ENCODE measurements at regions not wholly inside any gene's neighbourhood (a gene's known extent, or its start where the extent isn't known, plus 50 kb on each side); places are given as distances from the start of the nearest gene placed in this dataset.

DNA sequence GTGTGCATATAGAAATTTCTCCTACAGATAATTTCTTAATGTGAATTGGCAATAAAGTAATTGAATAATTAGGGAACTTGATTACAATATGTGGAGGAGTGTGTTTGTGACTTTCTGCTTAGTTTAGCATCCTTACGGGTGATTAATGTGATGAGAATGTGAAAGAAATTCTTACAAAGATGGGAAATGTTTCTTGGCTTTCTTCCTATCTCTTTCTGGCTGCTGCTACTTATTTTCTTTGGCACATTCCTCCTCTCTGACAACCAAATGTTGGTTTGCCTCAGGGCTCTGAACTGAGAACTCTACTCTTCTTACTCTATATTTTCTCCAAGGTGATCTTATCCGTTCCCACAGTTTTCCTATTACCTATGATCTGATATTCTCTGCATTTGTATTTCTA is 300.1 kb downstream of the TBC1D4 start (continued):
- TF ChIP-seq, protein P1, sequence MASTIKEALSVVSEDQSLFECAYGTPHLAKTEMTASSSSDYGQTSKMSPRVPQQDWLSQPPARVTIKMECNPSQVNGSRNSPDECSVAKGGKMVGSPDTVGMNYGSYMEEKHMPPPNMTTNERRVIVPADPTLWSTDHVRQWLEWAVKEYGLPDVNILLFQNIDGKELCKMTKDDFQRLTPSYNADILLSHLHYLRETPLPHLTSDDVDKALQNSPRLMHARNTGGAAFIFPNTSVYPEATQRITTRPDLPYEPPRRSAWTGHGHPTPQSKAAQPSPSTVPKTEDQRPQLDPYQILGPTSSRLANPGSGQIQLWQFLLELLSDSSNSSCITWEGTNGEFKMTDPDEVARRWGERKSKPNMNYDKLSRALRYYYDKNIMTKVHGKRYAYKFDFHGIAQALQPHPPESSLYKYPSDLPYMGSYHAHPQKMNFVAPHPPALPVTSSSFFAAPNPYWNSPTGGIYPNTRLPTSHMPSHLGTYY (CRISPR knock-in tag; IDR thresholded peaks at IDR 0.05), result no peak
- TF ChIP-seq SP1 (CRISPR knock-in tag; conservative IDR thresholded peaks at IDR 0.05), result no peak
- TF ChIP-seq, protein P2, sequence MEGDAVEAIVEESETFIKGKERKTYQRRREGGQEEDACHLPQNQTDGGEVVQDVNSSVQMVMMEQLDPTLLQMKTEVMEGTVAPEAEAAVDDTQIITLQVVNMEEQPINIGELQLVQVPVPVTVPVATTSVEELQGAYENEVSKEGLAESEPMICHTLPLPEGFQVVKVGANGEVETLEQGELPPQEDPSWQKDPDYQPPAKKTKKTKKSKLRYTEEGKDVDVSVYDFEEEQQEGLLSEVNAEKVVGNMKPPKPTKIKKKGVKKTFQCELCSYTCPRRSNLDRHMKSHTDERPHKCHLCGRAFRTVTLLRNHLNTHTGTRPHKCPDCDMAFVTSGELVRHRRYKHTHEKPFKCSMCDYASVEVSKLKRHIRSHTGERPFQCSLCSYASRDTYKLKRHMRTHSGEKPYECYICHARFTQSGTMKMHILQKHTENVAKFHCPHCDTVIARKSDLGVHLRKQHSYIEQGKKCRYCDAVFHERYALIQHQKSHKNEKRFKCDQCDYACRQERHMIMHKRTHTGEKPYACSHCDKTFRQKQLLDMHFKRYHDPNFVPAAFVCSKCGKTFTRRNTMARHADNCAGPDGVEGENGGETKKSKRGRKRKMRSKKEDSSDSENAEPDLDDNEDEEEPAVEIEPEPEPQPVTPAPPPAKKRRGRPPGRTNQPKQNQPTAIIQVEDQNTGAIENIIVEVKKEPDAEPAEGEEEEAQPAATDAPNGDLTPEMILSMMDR (IDR thresholded peaks at IDR 0.05), result no peak
- TF ChIP-seq NFE2L1 (CRISPR knock-in tag; IDR thresholded peaks at IDR 0.05), result no peak
- no peak for TF ChIP-seq NFYB (CRISPR knock-in tag; conservative IDR thresholded peaks at IDR 0.05; ENCODE audit: low read depth)

DNA sequence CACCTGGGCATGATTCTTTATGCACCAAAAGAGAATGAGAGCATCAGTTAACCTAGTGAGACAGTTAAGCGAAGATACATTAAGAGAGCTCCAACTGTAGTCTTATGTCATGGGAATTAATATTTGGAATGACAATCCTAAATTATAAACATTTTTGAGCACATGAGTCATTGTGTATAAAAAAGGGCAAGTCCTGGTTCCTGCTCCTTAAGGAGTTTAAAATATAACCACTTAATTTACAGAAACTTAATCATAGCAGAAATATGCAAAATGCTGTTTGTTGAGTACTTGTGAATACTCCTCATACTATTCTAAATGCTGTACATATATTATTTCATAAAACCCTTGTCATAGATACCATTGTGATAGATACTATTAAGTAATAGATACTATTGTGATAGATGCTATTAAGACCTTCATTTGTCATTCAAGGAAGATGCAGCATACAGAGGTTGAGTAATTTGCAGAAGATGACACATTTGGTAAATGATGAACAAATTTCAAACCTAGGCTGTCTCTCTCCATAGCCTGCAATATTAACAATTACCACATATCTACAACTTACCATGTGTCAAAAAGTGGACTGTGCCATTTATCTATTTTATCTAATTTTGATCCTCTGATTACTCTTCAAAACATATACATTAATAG is 301.0 kb downstream of the TBC1D4 start:
- Mint-ChIP-seq H3K4me3 (no peak overlapping the region), H3K4me1 (peaks cover 2% of the 10 kb centered on the region), H3K36me3 (peaks cover 28% of the 10 kb centered on the region), H3K9me3 (peaks cover 44% of the 10 kb centered on the region), H3K27me3 (ENCODE audit: low read depth) (peaks cover 3% of the 10 kb centered on the region), H3K27ac (no peak overlapping the region)
- ChIA-PET CTCF (no interaction called here), POLR2A (no interaction called here)
- ATAC-seq (no peak), DNase-seq (ENCODE audit: low spot score) (no peak)
- TF ChIP-seq OVOL2 (CRISPR knock-in tag; IDR thresholded peaks at IDR 0.05; ENCODE audit: borderline replicate concordance) (no peak), ZNF416 (CRISPR knock-in tag; IDR thresholded peaks at IDR 0.05) (no peak), SMAD4 (CRISPR knock-in tag; IDR thresholded peaks at IDR 0.05) (no peak), CBFB (CRISPR knock-in tag; IDR thresholded peaks at IDR 0.05; ENCODE audit: low read depth) (no peak), FOXP1 (CRISPR knock-in tag; IDR thresholded peaks at IDR 0.05; ENCODE audit: borderline replicate concordance) (no peak), SP1 (CRISPR knock-in tag; conservative IDR thresholded peaks at IDR 0.05) (no peak), SMAD3 (CRISPR knock-in tag; IDR thresholded peaks at IDR 0.05; ENCODE audit: borderline replicate concordance) (no peak), MXD4 (CRISPR knock-in tag; IDR thresholded peaks at IDR 0.05; ENCODE audit: borderline replicate concordance) (no peak), ATF1 (CRISPR knock-in tag; IDR thresholded peaks at IDR 0.05) (no peak), NR2C2 (CRISPR knock-in tag; IDR thresholded peaks at IDR 0.05) (no peak), TEAD1 (CRISPR knock-in tag; IDR thresholded peaks at IDR 0.05) (no peak), GABPB1 (CRISPR knock-in tag; IDR thresholded peaks at IDR 0.05) (no peak), ZNF232 (CRISPR knock-in tag; IDR thresholded peaks at IDR 0.05) (no peak)
- TF ChIP-seq, protein P3, sequence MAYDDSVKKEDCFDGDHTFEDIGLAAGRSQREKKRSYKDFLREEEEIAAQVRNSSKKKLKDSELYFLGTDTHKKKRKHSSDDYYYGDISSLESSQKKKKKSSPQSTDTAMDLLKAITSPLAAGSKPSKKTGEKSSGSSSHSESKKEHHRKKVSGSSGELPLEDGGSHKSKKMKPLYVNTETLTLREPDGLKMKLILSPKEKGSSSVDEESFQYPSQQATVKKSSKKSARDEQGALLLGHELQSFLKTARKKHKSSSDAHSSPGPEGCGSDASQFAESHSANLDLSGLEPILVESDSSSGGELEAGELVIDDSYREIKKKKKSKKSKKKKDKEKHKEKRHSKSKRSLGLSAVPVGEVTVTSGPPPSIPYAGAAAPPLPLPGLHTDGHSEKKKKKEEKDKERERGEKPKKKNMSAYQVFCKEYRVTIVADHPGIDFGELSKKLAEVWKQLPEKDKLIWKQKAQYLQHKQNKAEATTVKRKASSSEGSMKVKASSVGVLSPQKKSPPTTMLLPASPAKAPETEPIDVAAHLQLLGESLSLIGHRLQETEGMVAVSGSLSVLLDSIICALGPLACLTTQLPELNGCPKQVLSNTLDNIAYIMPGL (CRISPR knock-in tag; IDR thresholded peaks at IDR 0.05), result no peak
- TF ChIP-seq, protein P4, sequence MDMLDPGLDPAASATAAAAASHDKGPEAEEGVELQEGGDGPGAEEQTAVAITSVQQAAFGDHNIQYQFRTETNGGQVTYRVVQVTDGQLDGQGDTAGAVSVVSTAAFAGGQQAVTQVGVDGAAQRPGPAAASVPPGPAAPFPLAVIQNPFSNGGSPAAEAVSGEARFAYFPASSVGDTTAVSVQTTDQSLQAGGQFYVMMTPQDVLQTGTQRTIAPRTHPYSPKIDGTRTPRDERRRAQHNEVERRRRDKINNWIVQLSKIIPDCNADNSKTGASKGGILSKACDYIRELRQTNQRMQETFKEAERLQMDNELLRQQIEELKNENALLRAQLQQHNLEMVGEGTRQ (CRISPR knock-in tag; IDR thresholded peaks at IDR 0.05), result no peak
- TF ChIP-seq, protein P5, sequence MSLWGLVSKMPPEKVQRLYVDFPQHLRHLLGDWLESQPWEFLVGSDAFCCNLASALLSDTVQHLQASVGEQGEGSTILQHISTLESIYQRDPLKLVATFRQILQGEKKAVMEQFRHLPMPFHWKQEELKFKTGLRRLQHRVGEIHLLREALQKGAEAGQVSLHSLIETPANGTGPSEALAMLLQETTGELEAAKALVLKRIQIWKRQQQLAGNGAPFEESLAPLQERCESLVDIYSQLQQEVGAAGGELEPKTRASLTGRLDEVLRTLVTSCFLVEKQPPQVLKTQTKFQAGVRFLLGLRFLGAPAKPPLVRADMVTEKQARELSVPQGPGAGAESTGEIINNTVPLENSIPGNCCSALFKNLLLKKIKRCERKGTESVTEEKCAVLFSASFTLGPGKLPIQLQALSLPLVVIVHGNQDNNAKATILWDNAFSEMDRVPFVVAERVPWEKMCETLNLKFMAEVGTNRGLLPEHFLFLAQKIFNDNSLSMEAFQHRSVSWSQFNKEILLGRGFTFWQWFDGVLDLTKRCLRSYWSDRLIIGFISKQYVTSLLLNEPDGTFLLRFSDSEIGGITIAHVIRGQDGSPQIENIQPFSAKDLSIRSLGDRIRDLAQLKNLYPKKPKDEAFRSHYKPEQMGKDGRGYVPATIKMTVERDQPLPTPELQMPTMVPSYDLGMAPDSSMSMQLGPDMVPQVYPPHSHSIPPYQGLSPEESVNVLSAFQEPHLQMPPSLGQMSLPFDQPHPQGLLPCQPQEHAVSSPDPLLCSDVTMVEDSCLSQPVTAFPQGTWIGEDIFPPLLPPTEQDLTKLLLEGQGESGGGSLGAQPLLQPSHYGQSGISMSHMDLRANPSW (CRISPR knock-in tag; conservative IDR thresholded peaks at IDR 0.05; ENCODE audit: low read depth), result no peak
- TF ChIP-seq, protein P6, sequence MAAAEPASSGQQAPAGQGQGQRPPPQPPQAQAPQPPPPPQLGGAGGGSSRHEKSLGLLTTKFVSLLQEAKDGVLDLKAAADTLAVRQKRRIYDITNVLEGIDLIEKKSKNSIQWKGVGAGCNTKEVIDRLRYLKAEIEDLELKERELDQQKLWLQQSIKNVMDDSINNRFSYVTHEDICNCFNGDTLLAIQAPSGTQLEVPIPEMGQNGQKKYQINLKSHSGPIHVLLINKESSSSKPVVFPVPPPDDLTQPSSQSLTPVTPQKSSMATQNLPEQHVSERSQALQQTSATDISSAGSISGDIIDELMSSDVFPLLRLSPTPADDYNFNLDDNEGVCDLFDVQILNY (CRISPR knock-in tag; IDR thresholded peaks at IDR 0.05), result no peak

All from WTC11 (cell line).